BLaER1 treated with 17β-estradiol and CSF1 and Interleukin-3, amounts not matched to agents 10 nM and 100 nM (cell line): ENCODE measurements at regions not wholly inside any gene's neighbourhood (a gene's known extent, or its start where the extent isn't known, plus 50 kb on each side); places are given as distances from the start of the nearest gene placed in this dataset.

Experiments used
- H3K27ac ChIP-seq, 11 experiments: shearing (Covaris generic); formaldehyde crosslinking; 2 replicates each; pipeline ENCODE4 v1.8.1; 2022
- H3K27me3 ChIP-seq, 11 experiments: shearing (Covaris generic); formaldehyde crosslinking; 2 replicates each; pipeline ENCODE4 v1.8.1; 2022
- H3K36me3 ChIP-seq, 11 experiments: shearing (Covaris generic); formaldehyde crosslinking; 2 replicates each; pipeline ENCODE4 v1.8.1; 2022
- H3K4me1 ChIP-seq, 10 experiments: shearing (Covaris generic); formaldehyde crosslinking; 2 replicates each; pipeline ENCODE4 v1.8.1; 2022
- H3K4me2 ChIP-seq, 11 experiments: shearing (Covaris generic); formaldehyde crosslinking; 2 replicates each; pipeline ENCODE4 v1.8.1; 2022
- H3K4me3 ChIP-seq, 10 experiments: shearing (Covaris generic); formaldehyde crosslinking; 2 replicates each; pipeline ENCODE4 v1.8.1; 2022
- H3K9ac ChIP-seq, 11 experiments: shearing (Covaris generic); formaldehyde crosslinking; 2 replicates each; pipeline ENCODE4 v1.8.1; 2022
- H3K9me3 ChIP-seq, 11 experiments: shearing (Covaris generic); formaldehyde crosslinking; replicated peaks in 1 of 11; 2 replicates each; pipeline ENCODE4 v1.8.1; 2022
- H4K20me1 ChIP-seq, 11 experiments: shearing (Covaris generic); formaldehyde crosslinking; 2 replicates each; pipeline ENCODE4 v1.8.1; 2022
- Cebpa-rat ChIP-seq, 11 experiments: shearing (Covaris generic); IDR thresholded peaks; 2 replicates each; pipeline ENCODE4 v1.8.1; 2022

GRCh38 chr3:192011137-192011536, 550.2 kb downstream of the PYDC2 start:
- Histone ChIP-seq H3K9me3 (peaks cover 0 to 18% (median 5%) of the 10 kb centered on the region in 11 experiments; a peak in 10 of 22 replicates), H3K4me2 (no peak overlapping the region), H3K27ac (no peak overlapping the region), H4K20me1 (no peaks in the 10 kb centered on the region), H3K4me1 (peaks cover 0 to 18% (median 12%) of the 10 kb centered on the region in 10 experiments; a peak in 14 of 20 replicates), H3K9ac (no peak overlapping the region), H3K27me3 (no peaks in the 10 kb centered on the region), H3K36me3 (no peaks in the 10 kb centered on the region), H3K4me3 (no peak overlapping the region)
- TF ChIP-seq Cebpa-rat (IDR thresholded peaks at IDR 0.05) = no peak

GRCh38 chr3:192013110-192013509, 552.1 kb downstream of the PYDC2 start:
- Histone ChIP-seq H4K20me1 (no peaks in the 10 kb centered on the region), H3K9me3 (peaks cover 0 to 10% (median 5%) of the 10 kb centered on the region in 11 experiments; a peak in 7 of 22 replicates), H3K9ac (no peak overlapping the region), H3K4me2 (no peak overlapping the region), H3K4me3 (no peak overlapping the region), H3K27me3 (no peaks in the 10 kb centered on the region), H3K4me1 (peaks cover 0 to 18% (median 12%) of the 10 kb centered on the region in 10 experiments; a peak in 14 of 20 replicates), H3K27ac (no peak overlapping the region), H3K36me3 (no peaks in the 10 kb centered on the region)
- no peak for TF ChIP-seq Cebpa-rat (IDR thresholded peaks at IDR 0.05)

GRCh38 chr3:192022412-192022811, 561.4 kb downstream of the PYDC2 start:
- H3K9me3 ChIP-seq = peaks cover 0 to 6% (median 3%) of the 10 kb centered on the region in 11 experiments; a peak in 5 of 22 replicates
- H3K27me3 ChIP-seq = no peaks in the 10 kb centered on the region
- H3K4me2 ChIP-seq = no peak overlapping the region
- H3K4me1 ChIP-seq = no peaks in the 10 kb centered on the region
- TF ChIP-seq Cebpa-rat (IDR thresholded peaks at IDR 0.05) = no peak
- no peak overlapping the region for H3K27ac ChIP-seq
- no peaks in the 10 kb centered on the region for H3K36me3 ChIP-seq
- no peak overlapping the region for H3K9ac ChIP-seq
- H3K4me3 ChIP-seq = no peak overlapping the region
- H4K20me1 ChIP-seq = no peaks in the 10 kb centered on the region

GRCh38 chr3:192024751-192025150, 563.8 kb downstream of the PYDC2 start:
- Histone ChIP-seq H3K4me3 (no peak overlapping the region), H3K4me1 (no peaks in the 10 kb centered on the region), H3K4me2 (no peak overlapping the region), H3K9me3 (no peaks in the 10 kb centered on the region), H4K20me1 (no peaks in the 10 kb centered on the region), H3K27ac (no peak overlapping the region), H3K27me3 (no peaks in the 10 kb centered on the region), H3K36me3 (no peaks in the 10 kb centered on the region), H3K9ac (no peak overlapping the region)
- no peak for TF ChIP-seq Cebpa-rat (IDR thresholded peaks at IDR 0.05)

- no peak for TF ChIP-seq Cebpa-rat (IDR thresholded peaks at IDR 0.05)
- Histone ChIP-seq H3K27ac (no peak overlapping the region), H3K27me3 (no peaks in the 10 kb centered on the region), H3K9me3 (no peaks in the 10 kb centered on the region), H3K36me3 (no peaks in the 10 kb centered on the region), H3K4me3 (no peak overlapping the region), H3K9ac (no peak overlapping the region), H3K4me2 (no peak overlapping the region), H3K4me1 (no peaks in the 10 kb centered on the region), H4K20me1 (no peaks in the 10 kb centered on the region)
Measured at GRCh38 chr3:192026661-192027060, 565.7 kb downstream of the PYDC2 start.

GRCh38 chr3:192031941-192032340, 571.0 kb downstream of the PYDC2 start:
- no peak for TF ChIP-seq Cebpa-rat (IDR thresholded peaks at IDR 0.05)
- Histone ChIP-seq H3K27ac (no peak overlapping the region), H4K20me1 (no peaks in the 10 kb centered on the region), H3K4me2 (no peak overlapping the region), H3K4me3 (no peak overlapping the region), H3K9ac (no peak overlapping the region), H3K27me3 (no peaks in the 10 kb centered on the region), H3K36me3 (no peaks in the 10 kb centered on the region), H3K9me3 (no peaks in the 10 kb centered on the region), H3K4me1 (no peaks in the 10 kb centered on the region)

GRCh38 chr3:192033246-192033645, 572.3 kb downstream of the PYDC2 start:
- Histone ChIP-seq H3K9ac (no peak overlapping the region), H3K27me3 (no peaks in the 10 kb centered on the region), H4K20me1 (no peaks in the 10 kb centered on the region), H3K4me2 (no peak overlapping the region), H3K27ac (no peak overlapping the region), H3K36me3 (no peaks in the 10 kb centered on the region), H3K4me3 (no peak overlapping the region), H3K4me1 (no peaks in the 10 kb centered on the region), H3K9me3 (no peaks in the 10 kb centered on the region)
- no peak for TF ChIP-seq Cebpa-rat (IDR thresholded peaks at IDR 0.05)

- H3K27me3 ChIP-seq = no peaks in the 10 kb centered on the region
- no peaks in the 10 kb centered on the region for H3K36me3 ChIP-seq
- H3K27ac ChIP-seq = no peak overlapping the region
- H4K20me1 ChIP-seq = no peaks in the 10 kb centered on the region
- H3K4me2 ChIP-seq = no peak overlapping the region
- no peak for TF ChIP-seq Cebpa-rat (IDR thresholded peaks at IDR 0.05)
- H3K4me1 ChIP-seq = no peaks in the 10 kb centered on the region
- H3K4me3 ChIP-seq = no peak overlapping the region
- H3K9me3 ChIP-seq = no peaks in the 10 kb centered on the region
- H3K9ac ChIP-seq = no peak overlapping the region
Measured at GRCh38 chr3:192038726-192039125, 577.8 kb downstream of the PYDC2 start.

GRCh38 chr3:192039593-192039992, 578.6 kb downstream of the PYDC2 start:
- no peak overlapping the region for H3K27ac ChIP-seq

GRCh38 chr3:192040282-192041043, 579.5 kb downstream of the PYDC2 start:
- Histone ChIP-seq H3K4me1 (no peaks in the 10 kb centered on the region), H3K9me3 (no peaks in the 10 kb centered on the region), H3K4me2 (no peak overlapping the region)

More at GRCh38 chr3:192039593-192039992, 578.6 kb downstream of the PYDC2 start:
- Histone ChIP-seq H3K4me3 (no peak overlapping the region), H4K20me1 (no peaks in the 10 kb centered on the region), H3K36me3 (no peaks in the 10 kb centered on the region), H3K9me3 (no peaks in the 10 kb centered on the region), H3K4me1 (no peaks in the 10 kb centered on the region), H3K4me2 (no peak overlapping the region), H3K9ac (no peak overlapping the region), H3K27me3 (no peaks in the 10 kb centered on the region)
- no peak for TF ChIP-seq Cebpa-rat (IDR thresholded peaks at IDR 0.05)

More at GRCh38 chr3:192040282-192041043, 579.5 kb downstream of the PYDC2 start:
- H3K36me3 ChIP-seq = no peaks in the 10 kb centered on the region
- H3K27me3 ChIP-seq = no peaks in the 10 kb centered on the region
- no peak for TF ChIP-seq Cebpa-rat (IDR thresholded peaks at IDR 0.05)
- H3K27ac ChIP-seq = no peak overlapping the region
- no peaks in the 10 kb centered on the region for H4K20me1 ChIP-seq
- no peak overlapping the region for H3K4me3 ChIP-seq
- H3K9ac ChIP-seq = no peak overlapping the region
